HepG2 (cell line): ENCODE measurements at regions not wholly inside any gene's neighbourhood (a gene's known extent, or its start where the extent isn't known, plus 50 kb on each side); places are given as distances from the start of the nearest gene placed in this dataset.

Experiments
- ASH2L ChIP-seq: fragments of 300-600, 200-600 bp; sonication (generic); IDR thresholded peaks from 2 replicates; pipeline ENCODE4 v1.7.0; 2017; ENCODE audit warnings: low read depth, mild to moderate bottlenecking, moderate library complexity, mixed read lengths, low read length; ENCODE audit not compliant: insufficient read length
- POLR2A ChIP-seq, 2 experiments: IDR thresholded peaks; 2 replicates each; pipeline ENCODE4 v1.6.1; 2011; ENCODE audit warnings: low read depth in 2 of 2, low read length in 2 of 2, mild to moderate bottlenecking in 1 of 2, moderate library complexity in 1 of 2; ENCODE audit not compliant: insufficient read depth in 1 of 2
- POLR2AphosphoS5 ChIP-seq: IDR thresholded peaks from 2 replicates; pipeline ENCODE4 v1.6.1; 2012; ENCODE audit warnings: low read depth, low read length
- ZFX ChIP-seq: sonication (generic); formaldehyde crosslinking; IDR thresholded peaks from 2 replicates; pipeline ENCODE4 v1.4.0; 2020; ENCODE audit warnings: mild to moderate bottlenecking, low read depth, missing genetic modification reagents, moderate library complexity
- ZFYVE20 ChIP-seq: sonication (generic); formaldehyde crosslinking; IDR thresholded peaks from 2 replicates; pipeline ENCODE4 v1.8.0; 2023; ENCODE audit warnings: low read depth, mild to moderate bottlenecking, moderate library complexity, missing genetic modification reagents, borderline replicate concordance
- ZNF614 ChIP-seq: IDR thresholded peaks from 2 replicates; pipeline ENCODE4 v1.6.1; 2018; ENCODE audit warnings: missing biosample characterization, missing genetic modification reagents, inconsistent platforms, borderline replicate concordance

- TF ChIP-seq ZFX (no peak), ZFYVE20 (CRISPR knock-in tag) (no peak), ZNF614 (CRISPR knock-in tag) (no peak), POLR2AphosphoS5 (no peak), ASH2L (no peak), POLR2A (IDR thresholded peaks at IDR 0.05; ENCODE audit: insufficient read depth in 1 of 2, low read depth in 2 of 2, low read length in 2 of 2) (no peak)
Measured at GRCh38 chr9:93378276-93378675, 73.2 kb upstream of the FAM120A start.
